Stimulated activated effector memory CD8-positive, alpha-beta T cell treated with anti-CD3 and anti-CD28 coated beads, Interleukin-12 subunit alpha, Interleukin-12 subunit beta, amount 100 ng/mL, for 72 hours (primary cell): ENCODE measurements at regions not wholly inside any gene's neighbourhood (a gene's known extent, or its start where the extent isn't known, plus 50 kb on each side); places are given as distances from the start of the nearest gene placed in this dataset.

Experiments used
- ATAC-seq: fragments of 150-1000 bp; cut with Tn5 transposase; 2 replicates; pipeline ENCODE4 v1.10.0; 2021
- DNase-seq, 2 donors: peaks; one replicate each; pipeline ENCODE4 v3.0.0; 2021 to 2022; ENCODE audit warnings: low spot score in 2 of 2
- H3K27ac Mint-ChIP-seq: one replicate; pipeline ENCODE4 v1.8.0; 2022; ENCODE audit warnings: mild to moderate bottlenecking, mixed read lengths
- H3K36me3 Mint-ChIP-seq: one replicate; pipeline ENCODE4 v1.8.0; 2022; ENCODE audit warnings: mild to moderate bottlenecking, mixed read lengths
- H3K4me1 Mint-ChIP-seq: one replicate; pipeline ENCODE4 v1.8.0; 2022; ENCODE audit warnings: mixed read lengths
- H3K4me3 Mint-ChIP-seq: one replicate; pipeline ENCODE4 v1.8.0; 2022; ENCODE audit warnings: mild to moderate bottlenecking, mixed read lengths
- H3K9me3 Mint-ChIP-seq: one replicate; pipeline ENCODE4 v1.8.0; 2022; ENCODE audit warnings: mixed read lengths

DNA sequence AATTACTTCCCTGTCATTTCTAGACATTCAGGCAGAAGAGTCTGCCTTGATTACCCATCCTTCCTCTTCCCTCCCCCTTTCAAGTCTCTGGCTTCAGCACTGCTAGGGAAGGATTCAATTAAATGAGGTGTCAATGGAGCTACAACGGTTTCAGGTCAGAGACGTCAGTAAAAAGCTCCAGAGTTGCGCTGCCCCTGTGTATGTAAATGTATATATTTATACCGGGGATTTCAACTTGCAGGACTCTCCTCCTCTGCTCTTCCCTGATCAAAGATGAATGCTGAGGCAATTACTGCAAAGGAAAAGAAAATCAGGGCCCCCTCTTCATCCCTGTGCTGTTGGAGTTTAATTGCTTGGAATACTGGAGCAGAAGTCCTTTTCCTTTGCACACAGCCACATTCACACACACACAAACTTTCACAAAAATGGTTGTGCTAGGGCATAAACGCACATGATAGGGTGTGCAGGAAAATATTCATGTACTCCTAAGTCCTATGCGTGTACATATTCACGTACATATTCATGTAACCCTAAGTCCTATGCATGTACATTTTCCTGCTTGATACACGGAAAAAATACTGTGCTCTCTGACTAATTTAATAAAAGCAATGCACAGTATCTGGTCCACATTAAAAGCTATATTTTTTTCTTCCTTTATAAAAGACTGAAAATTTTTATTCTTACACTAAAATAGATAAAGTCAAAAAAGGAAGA, 129.7 kb upstream of the PMFBP1 start:
- Mint-ChIP-seq H3K27ac (no peak overlapping the region), H3K36me3 (no peaks in the 10 kb centered on the region), H3K4me1 (no peaks in the 10 kb centered on the region), H3K9me3 (no peaks in the 10 kb centered on the region), H3K4me3 (no peak overlapping the region)
- DNase-seq (no peak), ATAC-seq (no peak)

- Mint-ChIP-seq H3K27ac (no peak overlapping the region), H3K4me1 (no peaks in the 10 kb centered on the region), H3K9me3 (no peaks in the 10 kb centered on the region), H3K36me3 (no peaks in the 10 kb centered on the region), H3K4me3 (no peak overlapping the region)
- no peak for DNase-seq
- no peak for ATAC-seq
Measured at GRCh38 chr16:72300892-72301291, 128.9 kb upstream of the PMFBP1 start.

DNA sequence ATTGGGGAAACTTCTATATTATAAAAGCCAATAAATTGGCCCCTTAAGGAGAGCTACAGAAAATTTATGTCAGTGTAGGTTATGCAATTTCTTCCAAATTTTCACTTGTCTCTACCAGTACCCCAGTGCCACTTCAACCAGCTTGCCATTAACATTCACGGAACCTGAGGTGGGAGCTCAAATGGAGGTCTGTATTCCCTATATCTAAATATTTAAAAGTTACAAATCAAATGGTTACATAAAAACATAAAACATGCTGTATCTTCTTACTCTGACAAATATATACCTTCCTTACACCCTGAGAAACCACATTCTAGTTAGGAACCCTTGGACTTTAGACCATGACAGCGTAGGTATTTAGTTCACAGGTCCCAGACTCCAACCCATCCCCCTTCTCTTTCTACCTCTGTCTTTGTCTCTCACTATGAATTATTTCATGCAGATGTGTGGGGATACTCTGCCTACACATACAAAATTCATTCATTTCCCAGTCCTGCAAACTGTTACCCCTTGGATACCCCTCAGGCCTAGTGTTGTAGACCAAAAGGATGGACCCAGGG, 127.8 kb upstream of the PMFBP1 start:
- no peaks in the 10 kb centered on the region for H3K9me3 Mint-ChIP-seq
- H3K4me1 Mint-ChIP-seq: no peaks in the 10 kb centered on the region
- H3K4me3 Mint-ChIP-seq: no peak overlapping the region
- H3K36me3 Mint-ChIP-seq: no peaks in the 10 kb centered on the region
- H3K27ac Mint-ChIP-seq: no peak overlapping the region
- DNase-seq (no peak), ATAC-seq (no peak)

DNA sequence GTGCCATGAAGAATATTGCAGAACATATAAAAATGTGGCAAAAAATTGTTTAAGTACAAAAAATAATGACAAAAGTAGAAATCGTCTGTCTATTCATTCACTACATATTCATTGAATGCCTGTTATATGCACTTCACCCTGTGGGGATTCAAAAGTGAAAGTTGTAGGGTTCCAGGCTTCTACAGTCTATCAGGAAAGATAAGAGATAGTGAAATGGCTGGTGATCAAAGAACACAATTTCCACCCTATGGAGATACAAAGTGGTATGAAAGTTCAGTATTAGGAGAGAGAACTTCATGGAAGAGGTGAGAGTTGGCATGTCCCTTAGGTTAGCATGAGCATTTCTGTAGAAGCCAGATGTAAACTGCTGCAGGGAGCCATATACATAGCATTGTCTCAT, 127.0 kb upstream of the PMFBP1 start:
- Mint-ChIP-seq H3K4me1 (no peaks in the 10 kb centered on the region), H3K9me3 (no peaks in the 10 kb centered on the region)

GRCh38 chr16:72295914-72296313, 124.0 kb upstream of the PMFBP1 start:
- H3K36me3 Mint-ChIP-seq: no peaks in the 10 kb centered on the region

More for the DNA sequence above, 127.0 kb upstream of the PMFBP1 start:
- ATAC-seq: no peak
- H3K27ac Mint-ChIP-seq: no peak overlapping the region
- no peaks in the 10 kb centered on the region for H3K36me3 Mint-ChIP-seq
- no peak for DNase-seq
- H3K4me3 Mint-ChIP-seq: no peak overlapping the region

GRCh38 chr16:72291531-72291981, 119.6 kb upstream of the PMFBP1 start:
- no peak for ATAC-seq
- Mint-ChIP-seq H3K36me3 (no peaks in the 10 kb centered on the region), H3K4me3 (no peak overlapping the region), H3K27ac (no peak overlapping the region), H3K9me3 (no peaks in the 10 kb centered on the region), H3K4me1 (no peaks in the 10 kb centered on the region)
- DNase-seq: no peak

More at GRCh38 chr16:72295914-72296313, 124.0 kb upstream of the PMFBP1 start:
- no peaks in the 10 kb centered on the region for H3K9me3 Mint-ChIP-seq
- no peak overlapping the region for H3K4me3 Mint-ChIP-seq
- H3K4me1 Mint-ChIP-seq: no peaks in the 10 kb centered on the region
- DNase-seq (no peak), ATAC-seq (no peak)
- no peak overlapping the region for H3K27ac Mint-ChIP-seq

- DNase-seq: no peak
- Mint-ChIP-seq H3K27ac (no peak overlapping the region), H3K4me3 (no peak overlapping the region), H3K9me3 (no peaks in the 10 kb centered on the region), H3K4me1 (no peaks in the 10 kb centered on the region), H3K36me3 (no peaks in the 10 kb centered on the region)
- no peak for ATAC-seq
Measured at GRCh38 chr16:72291121-72291520, 119.2 kb upstream of the PMFBP1 start.

DNA sequence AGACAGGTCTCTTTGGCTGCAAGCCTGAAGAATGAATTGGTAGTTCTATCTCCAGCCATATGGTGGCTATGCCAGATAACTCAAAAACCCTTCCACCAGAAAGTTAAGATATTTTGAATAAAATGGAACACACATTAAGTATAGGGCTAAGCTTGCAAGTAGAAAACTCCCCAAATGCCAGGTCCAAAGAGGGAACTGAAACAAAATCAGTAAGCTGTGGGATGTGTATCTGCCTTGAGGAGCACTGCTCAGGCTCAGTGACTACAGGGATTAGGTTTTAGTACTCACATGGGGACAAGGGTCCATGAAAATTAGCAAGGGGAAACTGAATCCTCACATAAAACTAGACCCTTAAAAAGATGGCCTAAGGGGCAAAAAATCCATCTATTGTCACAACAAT, 115.7 kb upstream of the PMFBP1 start:
- Mint-ChIP-seq H3K27ac (no peak overlapping the region), H3K4me1 (no peaks in the 10 kb centered on the region), H3K36me3 (no peaks in the 10 kb centered on the region), H3K9me3 (no peaks in the 10 kb centered on the region), H3K4me3 (no peak overlapping the region)
- no peak for ATAC-seq
- DNase-seq: no peak

DNA sequence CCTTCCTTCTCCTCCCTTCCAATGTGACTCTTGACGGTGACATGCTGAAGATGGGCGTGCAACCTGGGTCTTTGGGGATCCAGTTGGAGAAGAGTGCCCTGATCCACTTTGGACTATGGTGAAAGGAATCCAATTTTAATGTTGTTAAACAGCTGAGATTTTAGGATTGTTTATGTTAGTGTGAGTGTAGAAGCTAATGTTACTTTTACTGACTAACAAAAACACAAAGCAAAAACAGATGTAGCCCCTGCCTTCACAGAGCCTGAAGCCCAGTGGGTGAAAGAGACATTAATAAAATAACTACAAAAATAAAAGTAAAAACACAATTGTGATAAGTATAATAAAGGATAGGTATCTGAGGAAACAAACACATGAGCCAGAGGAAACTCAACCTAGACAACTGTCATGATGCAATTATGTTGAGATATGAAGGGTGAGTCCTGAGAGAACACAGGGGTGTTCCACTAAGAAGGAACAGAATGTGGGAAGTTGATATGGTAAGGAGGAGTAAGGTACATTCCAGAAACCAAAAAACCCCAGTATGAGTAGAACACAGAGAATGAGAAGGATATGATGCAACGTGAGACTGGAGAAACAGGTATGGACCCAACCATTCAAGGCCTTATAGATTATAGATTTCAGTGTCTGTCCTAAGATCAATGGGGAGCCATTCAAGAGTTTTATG, 115.1 kb upstream of the PMFBP1 start:
- no peaks in the 10 kb centered on the region for H3K9me3 Mint-ChIP-seq
- H3K36me3 Mint-ChIP-seq: no peaks in the 10 kb centered on the region
- H3K4me3 Mint-ChIP-seq: no peak overlapping the region
- no peak overlapping the region for H3K27ac Mint-ChIP-seq
- ATAC-seq (no peak), DNase-seq (no peak)
- H3K4me1 Mint-ChIP-seq: no peaks in the 10 kb centered on the region

DNA sequence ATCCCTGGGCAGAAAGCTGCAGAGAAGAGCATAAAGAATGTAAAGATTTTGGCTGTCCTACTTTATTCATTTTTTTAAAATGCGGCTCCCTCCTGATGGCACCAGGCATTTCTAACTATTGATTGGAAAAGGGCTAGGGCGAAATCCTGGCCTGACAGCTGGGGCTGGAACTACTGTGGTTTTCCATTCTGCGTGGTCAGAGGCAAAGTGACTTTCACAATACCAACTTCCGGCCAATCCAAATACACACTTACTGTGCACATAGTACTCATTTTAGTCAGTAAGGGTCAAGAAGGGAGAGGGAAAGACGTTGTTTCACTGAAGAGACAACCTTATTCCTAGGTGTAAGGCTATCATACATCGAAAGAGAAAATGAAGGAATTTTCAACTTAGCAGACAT, 113.8 kb upstream of the PMFBP1 start:
- DNase-seq (no peak), ATAC-seq (no peak)
- H3K27ac Mint-ChIP-seq: no peak overlapping the region
- no peaks in the 10 kb centered on the region for H3K9me3 Mint-ChIP-seq
- no peaks in the 10 kb centered on the region for H3K36me3 Mint-ChIP-seq
- no peak overlapping the region for H3K4me3 Mint-ChIP-seq
- no peaks in the 10 kb centered on the region for H3K4me1 Mint-ChIP-seq

- Mint-ChIP-seq H3K9me3 (no peaks in the 10 kb centered on the region), H3K36me3 (no peaks in the 10 kb centered on the region), H3K4me3 (no peak overlapping the region), H3K4me1 (no peaks in the 10 kb centered on the region), H3K27ac (no peak overlapping the region)
- DNase-seq (no peak), ATAC-seq (no peak)
Measured at GRCh38 chr16:72285324-72285723, 113.4 kb upstream of the PMFBP1 start.

DNA sequence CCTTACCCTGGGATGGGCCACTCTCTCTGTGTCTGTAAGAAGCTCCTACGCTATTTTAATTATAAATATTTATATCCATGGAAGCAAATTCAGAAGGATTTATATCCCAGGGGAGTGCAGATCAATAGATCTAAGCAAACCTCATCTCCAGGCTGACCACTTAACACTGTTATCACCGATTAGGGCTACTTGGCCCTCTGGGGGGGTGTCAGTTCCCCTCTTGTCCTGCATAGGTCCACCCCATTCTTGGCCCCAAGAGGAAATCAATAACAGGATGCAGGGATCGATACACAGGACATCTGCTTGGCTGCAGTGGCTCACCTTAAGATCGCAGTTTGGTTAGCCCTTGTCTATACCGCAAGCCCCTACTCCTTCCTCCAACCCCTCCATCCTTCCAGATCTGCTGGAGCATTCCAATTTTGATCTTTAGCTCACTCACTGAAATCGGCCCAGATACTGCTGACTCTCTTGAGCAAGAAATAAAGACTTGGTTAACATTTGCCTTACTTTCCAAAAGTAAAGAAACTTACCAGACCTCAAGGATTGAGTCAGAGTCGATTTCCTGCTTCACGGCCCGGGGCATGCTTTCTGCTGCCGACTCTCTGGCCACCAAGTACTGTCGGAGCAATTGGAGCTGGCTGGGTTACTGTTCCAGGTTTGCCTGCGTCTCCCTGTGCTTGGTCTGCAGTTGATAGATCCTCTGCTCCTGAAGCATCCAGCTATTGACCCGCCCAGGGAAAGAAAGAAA, 112.3 kb upstream of the PMFBP1 start:
- DNase-seq (no peak), ATAC-seq (no peak)
- Mint-ChIP-seq H3K36me3 (no peaks in the 10 kb centered on the region), H3K4me1 (no peaks in the 10 kb centered on the region), H3K27ac (no peak overlapping the region), H3K9me3 (no peaks in the 10 kb centered on the region), H3K4me3 (no peak overlapping the region)

GRCh38 chr16:72282362-72282761, 110.4 kb upstream of the PMFBP1 start:
- no peaks in the 10 kb centered on the region for H3K36me3 Mint-ChIP-seq
- no peaks in the 10 kb centered on the region for H3K4me1 Mint-ChIP-seq
- DNase-seq (no peak), ATAC-seq (no peak)
- no peak overlapping the region for H3K4me3 Mint-ChIP-seq
- no peaks in the 10 kb centered on the region for H3K9me3 Mint-ChIP-seq
- no peak overlapping the region for H3K27ac Mint-ChIP-seq

DNA sequence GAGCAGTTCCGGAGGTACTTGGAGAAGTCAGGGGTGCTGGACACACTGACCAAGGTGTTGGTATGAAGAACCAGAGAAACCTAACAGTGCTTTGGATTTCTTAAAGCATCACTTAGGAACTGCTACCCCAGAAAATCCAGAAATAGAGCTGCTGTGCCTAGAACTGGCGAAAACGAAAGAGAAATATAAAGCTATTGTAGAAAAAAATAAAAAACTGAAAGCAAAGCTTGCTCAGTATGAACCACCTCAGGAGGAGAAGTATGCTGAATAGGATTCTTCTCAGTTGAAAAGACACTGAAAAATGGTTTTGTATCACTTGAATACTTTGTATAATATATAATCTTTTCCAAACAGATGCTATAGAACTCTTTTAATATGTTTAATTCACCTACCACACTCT, 106.3 kb upstream of the PMFBP1 start:
- no peak for ATAC-seq
- H3K4me1 Mint-ChIP-seq: no peaks in the 10 kb centered on the region
- no peak overlapping the region for H3K4me3 Mint-ChIP-seq
- H3K36me3 Mint-ChIP-seq: no peaks in the 10 kb centered on the region
- no peaks in the 10 kb centered on the region for H3K9me3 Mint-ChIP-seq
- H3K27ac Mint-ChIP-seq: no peak overlapping the region
- no peak for DNase-seq

- no peak for DNase-seq
- no peaks in the 10 kb centered on the region for H3K4me1 Mint-ChIP-seq
- no peak overlapping the region for H3K4me3 Mint-ChIP-seq
- H3K36me3 Mint-ChIP-seq: no peaks in the 10 kb centered on the region
- no peaks in the 10 kb centered on the region for H3K9me3 Mint-ChIP-seq
- ATAC-seq: no peak
- no peak overlapping the region for H3K27ac Mint-ChIP-seq
Measured at GRCh38 chr16:72277749-72278148, 105.8 kb upstream of the PMFBP1 start.
